OCI-LY3 (cell line): ENCODE measurements at regions not wholly inside any gene's neighbourhood (a gene's known extent, or its start where the extent isn't known, plus 50 kb on each side); places are given as distances from the start of the nearest gene placed in this dataset.

ENCODE experiments used
- CTCF ChIP-seq: fragments of 200-600, 300-600 bp; sonication (generic); IDR thresholded peaks from 2 replicates; pipeline ENCODE4 v1.5.1; 2014; ENCODE audit warnings: antibody characterized with exemption, low read length, low read depth
- EZH2phosphoT487 ChIP-seq: fragments of 200-600 bp; shearing (Covaris generic); IDR thresholded peaks from 2 replicates; pipeline ENCODE4 v1.6.1; 2018; ENCODE audit warnings: antibody characterized with exemption, mixed run types, low read depth

GRCh38 chr7:11237742-11238141 lies 264.1 kb downstream of the PHF14 start:
- TF ChIP-seq CTCF, result no peak
- no peak for TF ChIP-seq EZH2phosphoT487
